Mucosa of descending colon (tissue), 3 donors: ENCODE measurements at regions not wholly inside any gene's neighbourhood (a gene's known extent, or its start where the extent isn't known, plus 50 kb on each side); places are given as distances from the start of the nearest gene placed in this dataset.

Source experiments
- ATAC-seq: fragments of 200-7000 bp; cut with Tn5 transposase; one replicate; pipeline ENCODE4 v1.9.1; 2020; ENCODE audit warnings: mild to moderate bottlenecking, moderate library complexity
- DNase-seq, 3 donors: peaks; one replicate each; pipeline ENCODE4 v3.0.0-alpha.2; 2020
- H3K36me3 ChIP-seq: fragments of 200-600 bp; one replicate; pipeline ENCODE4 v1.8.0; 2021; ENCODE audit warnings: low read depth, mild to moderate bottlenecking
- H3K4me1 ChIP-seq: fragments of 200-600 bp; one replicate; pipeline ENCODE4 v1.8.0; 2021; ENCODE audit warnings: low read depth, mild to moderate bottlenecking
- H3K4me3 ChIP-seq: fragments of 200-600 bp; one replicate; pipeline ENCODE4 v1.8.0; 2021; ENCODE audit warnings: mild to moderate bottlenecking
- H3K9me3 ChIP-seq: fragments of 200-600 bp; one replicate; pipeline ENCODE4 v1.8.0; 2021; ENCODE audit warnings: mild to moderate bottlenecking
- CTCF ChIP-seq: fragments of 200-600 bp; IDR thresholded peaks from one replicate; pipeline ENCODE4 v1.8.0; 2022; ENCODE audit warnings: antibody characterized with exemption, mild to moderate bottlenecking
- intact Hi-C, 2 donors: fragments of 100-400 bp; cut with DNase I in 1 of 2; cut with micrococcal nuclease in 1 of 2; formaldehyde crosslinking; loops; one replicate each; pipeline versions ENCODE4 v1.11.0 to v1.11.1; 2022; cut with DNase I, micrococcal nuclease
- donor health status: DM: no; HTN: no; CAD: no; lungs with moderate emphysema.
- donor health status: DM: no; HTN: no; CAD: no.
- donor health status: DM: no; HTN: yes; CAD: no.

- intact Hi-C loops = no loop called here
These were observed 384.6 kb upstream of the CITED2 start for GRCh38 chr6:139759086-139759485.

DNA sequence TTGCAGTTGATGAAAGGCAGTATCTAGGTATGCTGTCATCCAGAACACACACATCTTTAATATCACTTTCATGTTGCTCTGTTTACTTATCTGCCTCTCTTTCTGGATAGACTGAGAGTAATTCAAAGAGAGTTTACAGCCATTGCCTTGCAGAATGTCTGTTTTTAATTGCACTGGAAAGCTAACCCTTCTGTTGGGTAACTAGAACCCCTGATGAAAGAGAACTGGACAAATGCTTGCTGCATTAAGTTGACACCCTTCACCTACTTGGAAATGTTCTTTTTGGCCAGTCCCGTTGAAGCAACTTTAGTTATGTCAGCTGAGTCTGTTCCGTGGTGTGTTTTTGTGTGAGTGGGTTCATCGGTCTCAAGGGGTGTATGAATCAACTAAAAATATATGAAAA lies 383.8 kb upstream of the CITED2 start:
- intact Hi-C loops = no loop called here
- Histone ChIP-seq H3K36me3 (no peaks in the 10 kb centered on the region), H3K4me1 (peaks cover 4% of the 10 kb centered on the region), H3K9me3 (no peaks in the 10 kb centered on the region), H3K4me3 (no peak overlapping the region)
- no peak for DNase-seq
- ATAC-seq = no peak
- no peak for TF ChIP-seq CTCF

More at GRCh38 chr6:139759086-139759485, 384.6 kb upstream of the CITED2 start:
- ATAC-seq = no peak
- peaks cover 4% of the 10 kb centered on the region for H3K4me1 ChIP-seq
- H3K9me3 ChIP-seq = no peaks in the 10 kb centered on the region
- DNase-seq = no peak
- H3K4me3 ChIP-seq = no peak overlapping the region
- TF ChIP-seq CTCF = no peak
- H3K36me3 ChIP-seq = no peaks in the 10 kb centered on the region

DNA sequence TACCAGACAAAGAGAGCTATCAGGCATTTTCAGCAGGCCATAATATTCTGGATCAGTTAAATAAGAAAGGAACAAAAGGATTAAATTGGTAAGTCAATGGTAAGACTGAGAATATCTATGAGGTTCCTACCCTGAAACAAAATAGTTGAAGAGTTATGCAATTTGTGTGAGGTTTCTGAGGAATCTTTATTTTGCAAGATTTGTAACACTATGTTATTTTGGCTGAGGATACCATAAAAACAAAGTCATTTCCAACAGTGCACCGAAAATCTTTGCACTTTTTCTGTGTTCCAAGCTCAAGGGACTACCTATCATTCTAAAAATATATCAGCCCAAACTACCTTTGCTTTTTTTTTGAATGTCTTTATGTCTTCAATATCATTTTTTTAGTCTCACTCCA lies 383.3 kb upstream of the CITED2 start:
- intact Hi-C loops = no loop called here
- DNase-seq = no peak
- TF ChIP-seq CTCF = no peak
- Histone ChIP-seq H3K4me1 (peaks cover 4% of the 10 kb centered on the region), H3K36me3 (no peaks in the 10 kb centered on the region), H3K4me3 (no peak overlapping the region), H3K9me3 (no peaks in the 10 kb centered on the region)
- no peak for ATAC-seq

GRCh38 chr6:139756381-139756780 lies 381.9 kb upstream of the CITED2 start:
- H3K9me3 ChIP-seq = no peaks in the 10 kb centered on the region
- intact Hi-C loops = no loop called here
- H3K4me3 ChIP-seq = no peak overlapping the region
- ATAC-seq = no peak
- no peak for TF ChIP-seq CTCF
- no peak for DNase-seq
- H3K36me3 ChIP-seq = no peaks in the 10 kb centered on the region
- H3K4me1 ChIP-seq = peaks cover 4% of the 10 kb centered on the region

- no peak overlapping the region for H3K4me3 ChIP-seq
- no peak for ATAC-seq
- no peak for DNase-seq
- no peak for TF ChIP-seq CTCF
- H3K4me1 ChIP-seq = peaks cover 4% of the 10 kb centered on the region
- H3K9me3 ChIP-seq = no peaks in the 10 kb centered on the region
- H3K36me3 ChIP-seq = no peaks in the 10 kb centered on the region
- intact Hi-C loops = no loop called here
These were observed 380.7 kb upstream of the CITED2 start for GRCh38 chr6:139754898-139755775.
